ENCODE measurements at regions not wholly inside any gene's neighbourhood (a gene's known extent, or its start where the extent isn't known, plus 50 kb on each side); places are given as distances from the start of the nearest gene placed in this dataset.

GRCh38 chr4:123495530-123495929 lies 98.9 kb downstream of the SPRY1 start:
- no peaks in the 10 kb centered on the region for H3K27me3 ChIP-seq
- TF ChIP-seq CTCF (IDR thresholded peaks at IDR 0.05) (no peak), POLR2A (IDR thresholded peaks at IDR 0.05) (no peak)
- H3K36me3 ChIP-seq = no peaks in the 10 kb centered on the region
- no peaks in the 10 kb centered on the region for H3K4me1 ChIP-seq
- H3K9me3 ChIP-seq = no peaks in the 10 kb centered on the region
- no peak overlapping the region for H3K4me3 ChIP-seq
- no peak overlapping the region for H3K27ac ChIP-seq
- no CpG with 5 or more reads among the region's 2 CpGs for WGBS (ENCODE audit: insufficient coverage, low coverage, low lambda C conversion rate, missing lambda C conversion rate)
- DNase-seq = no peak
- intact Hi-C loops (cut with DNase I) = no loop called here
- no peak for ATAC-seq

GRCh38 chr4:123496421-123496820 lies 99.8 kb downstream of the SPRY1 start:
- Histone ChIP-seq H3K27ac (no peak overlapping the region), H3K9me3 (no peaks in the 10 kb centered on the region), H3K27me3 (no peaks in the 10 kb centered on the region), H3K36me3 (no peaks in the 10 kb centered on the region), H3K4me1 (no peaks in the 10 kb centered on the region), H3K4me3 (no peak overlapping the region)
- no peak for TF ChIP-seq POLR2A (IDR thresholded peaks at IDR 0.05)
- TF ChIP-seq CTCF (IDR thresholded peaks at IDR 0.05) = no peak
- ATAC-seq (no peak), DNase-seq (no peak)
- intact Hi-C loops (cut with DNase I) = no loop called here
- 70% methylated on average over 4 of the region's 4 CpGs for whole genome bisulfite sequencing (ENCODE audit: insufficient coverage, low coverage, low lambda C conversion rate, missing lambda C conversion rate)

DNA sequence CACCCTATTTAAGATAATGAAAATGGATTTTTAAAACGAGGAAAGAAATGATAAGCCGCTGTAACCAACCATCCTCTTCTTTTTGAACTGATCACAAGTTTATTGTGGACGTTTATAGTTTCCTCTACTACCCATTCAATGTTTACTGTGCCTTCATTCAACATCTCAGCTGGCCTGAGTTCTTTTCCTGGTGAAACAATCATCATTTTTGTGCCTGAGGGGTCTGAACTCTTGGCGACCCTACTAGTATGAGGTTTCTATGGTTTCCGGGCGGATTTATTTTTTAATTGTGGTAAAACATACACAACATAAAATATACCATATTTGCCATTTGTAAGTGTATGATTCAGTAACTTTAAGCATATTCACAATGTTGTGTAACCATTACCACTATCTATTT lies 100.7 kb downstream of the SPRY1 start:
- DNase-seq (no peak), ATAC-seq (no peak)
- Histone ChIP-seq H3K4me1 (no peaks in the 10 kb centered on the region), H3K27me3 (no peaks in the 10 kb centered on the region), H3K9me3 (no peaks in the 10 kb centered on the region), H3K36me3 (no peaks in the 10 kb centered on the region), H3K4me3 (no peak overlapping the region), H3K27ac (no peak overlapping the region)
- TF ChIP-seq POLR2A (IDR thresholded peaks at IDR 0.05) (no peak), CTCF (IDR thresholded peaks at IDR 0.05) (no peak)
- intact Hi-C loops (cut with DNase I) = no loop called here
- 71% methylated on average over 6 of the region's 6 CpGs for WGBS (ENCODE audit: insufficient coverage, low coverage, low lambda C conversion rate, missing lambda C conversion rate)

GRCh38 chr4:123501733-123502132 lies 105.1 kb downstream of the SPRY1 start:
- Histone ChIP-seq H3K9me3 (no peaks in the 10 kb centered on the region), H3K27ac (no peak overlapping the region), H3K27me3 (no peaks in the 10 kb centered on the region), H3K4me3 (no peak overlapping the region), H3K4me1 (peaks cover 0 to 4% (median 0%) of the 10 kb centered on the region in 4 donors), H3K36me3 (no peaks in the 10 kb centered on the region)
- intact Hi-C loops (cut with DNase I) = no loop called here
- WGBS (ENCODE audit: insufficient coverage, low coverage, low lambda C conversion rate, missing lambda C conversion rate) = 73% methylated on average over 1 of the region's 1 CpG
- DNase-seq (no peak), ATAC-seq (no peak)
- TF ChIP-seq CTCF (IDR thresholded peaks at IDR 0.05) (no peak), POLR2A (IDR thresholded peaks at IDR 0.05) (no peak)
